A673 (cell line): ENCODE measurements at regions not wholly inside any gene's neighbourhood (a gene's known extent, or its start where the extent isn't known, plus 50 kb on each side); places are given as distances from the start of the nearest gene placed in this dataset.

Experiments used
- BruUV-seq: library from RNA; stranded (reverse); fragments of 400-500 nt; replicated peaks from 2 replicates; lab custom pipeline; 2021; lab: Mats Ljungman, UMichigan
- CTCF ChIA-PET: fragments of 300-600 bp; sonication (Branson Sonifier 250); formaldehyde crosslinking; loops from one replicate; lab custom pipeline; 2022; ENCODE audit warnings: antibody characterized with exemption; lab: Charles Lee
- POLR2A ChIA-PET: fragments of 300-600 bp; sonication (Branson Sonifier 250); formaldehyde crosslinking; loops from one replicate; lab custom pipeline; 2022; ENCODE audit warnings: antibody characterized with exemption; ENCODE audit not compliant: low non-redundant PET; lab: Charles Lee
- DNase-seq: peaks from one replicate; pipeline ENCODE4 v3.0.0-alpha.2; 2015; ENCODE audit warnings: low spot score
- H3K27ac ChIP-seq: fragments of 200-600 bp; sonication (generic); 2 replicates; pipeline ENCODE4 v1.5.1; 2016; ENCODE audit warnings: mixed run types, low read depth, mild to moderate bottlenecking, mixed read lengths, antibody characterized with exemption, low read length; ENCODE audit not compliant: poor library complexity, severe bottlenecking
- H3K27me3 ChIP-seq: fragments of 200-600 bp; sonication (generic); replicated peaks from 2 replicates; pipeline ENCODE4 v1.6.1; 2017; ENCODE audit warnings: mixed run types, low read depth, mild to moderate bottlenecking, mixed read lengths, antibody characterized with exemption, low read length; ENCODE audit not compliant: insufficient read depth, poor library complexity
- H3K36me3 ChIP-seq: fragments of 200-600 bp; sonication (generic); 2 replicates; pipeline ENCODE4 v1.6.1; 2016; ENCODE audit warnings: mixed run types, mild to moderate bottlenecking, mixed read lengths, antibody characterized with exemption, low read length; ENCODE audit not compliant: insufficient read depth, poor library complexity, severe bottlenecking
- H3K4me1 ChIP-seq: fragments of 200-600 bp; sonication (generic); 2 replicates; pipeline ENCODE4 v1.6.1; 2017; ENCODE audit warnings: mixed run types, mild to moderate bottlenecking, mixed read lengths, antibody characterized with exemption, low read length; ENCODE audit not compliant: insufficient read depth, poor library complexity, severe bottlenecking
- H3K4me3 ChIP-seq: fragments of 200-600 bp; sonication (generic); 2 replicates; pipeline ENCODE4 v1.5.1; 2016; ENCODE audit warnings: low read depth, mixed run types, mild to moderate bottlenecking, mixed read lengths, low read length; ENCODE audit not compliant: poor library complexity, severe bottlenecking
- H3K9me3 ChIP-seq: fragments of 200-600 bp; sonication (generic); 2 replicates; pipeline ENCODE4 v1.6.1; 2016; ENCODE audit warnings: mixed run types, low read depth, mild to moderate bottlenecking, mixed read lengths, antibody characterized with exemption, low read length; ENCODE audit not compliant: poor library complexity, severe bottlenecking
- CTCF ChIP-seq: fragments of 300-800, 200-600 bp; sonication (generic); conservative IDR thresholded peaks from 2 replicates; pipeline ENCODE4 v1.5.1; 2017; ENCODE audit warnings: low read depth, mild to moderate bottlenecking, antibody characterized with exemption, low read length, moderate library complexity, mixed read lengths
- EZH2 ChIP-seq: fragments of 200-600 bp; sonication (generic); IDR thresholded peaks from 2 replicates; pipeline ENCODE4 v1.6.1; 2017; ENCODE audit warnings: borderline replicate concordance, low read depth, mild to moderate bottlenecking, mixed read lengths, antibody characterized with exemption, low read length; ENCODE audit not compliant: poor library complexity, severe bottlenecking
- intact Hi-C: fragments of 100-400 bp; cut with micrococcal nuclease; formaldehyde crosslinking; loops from one replicate; pipeline ENCODE4 v1.10.0; 2022; ENCODE audit not compliant: unreplicated experiment

GRCh38 chr6:104486035-104486434, 373.7 kb downstream of the HACE1 start:
- peak; percentile 13 for DNase-seq
- CTCF ChIA-PET = no interaction called here
- H3K4me1 ChIP-seq = peaks cover 16% of the 10 kb centered on the region
- TF ChIP-seq EZH2 (no peak), CTCF (no peak)
- intact Hi-C loops = loop anchor here (10.0 kb wide), 1 partner anchor 161 kb away; no protein-coding TSS in a partner anchor
- POLR2A ChIA-PET = no interaction called here
- H3K9me3 ChIP-seq = no peaks in the 10 kb centered on the region
- no peak overlapping the region for H3K4me3 ChIP-seq
- H3K36me3 ChIP-seq = no peaks in the 10 kb centered on the region
- H3K27me3 ChIP-seq = no peaks in the 10 kb centered on the region
- H3K27ac ChIP-seq = no peak overlapping the region
- BruUV-seq = no TSS peak

GRCh38 chr6:104484626-104485025, 375.1 kb downstream of the HACE1 start:
- intact Hi-C loops = loop anchor here (10.0 kb wide), 1 partner anchor 160 kb away; no protein-coding TSS in a partner anchor
- Histone ChIP-seq H3K36me3 (no peaks in the 10 kb centered on the region), H3K27me3 (no peaks in the 10 kb centered on the region), H3K4me1 (peaks cover 16% of the 10 kb centered on the region), H3K4me3 (no peak overlapping the region), H3K27ac (no peak overlapping the region), H3K9me3 (no peaks in the 10 kb centered on the region)
- BruUV-seq = no TSS peak
- no peak for TF ChIP-seq CTCF
- no peak for TF ChIP-seq EZH2
- no peak for DNase-seq
- POLR2A ChIA-PET = no interaction called here
- CTCF ChIA-PET = no interaction called here

GRCh38 chr6:104484191-104484590, 375.5 kb downstream of the HACE1 start:
- H3K4me1 ChIP-seq = peaks cover 16% of the 10 kb centered on the region
- POLR2A ChIA-PET = no interaction called here
- intact Hi-C loops = loop anchor here (10.0 kb wide), 1 partner anchor 159 kb away; no protein-coding TSS in a partner anchor
- no peaks in the 10 kb centered on the region for H3K9me3 ChIP-seq
- H3K36me3 ChIP-seq = no peaks in the 10 kb centered on the region
- CTCF ChIA-PET = no interaction called here
- TF ChIP-seq CTCF = no peak
- no peak for TF ChIP-seq EZH2
- no peaks in the 10 kb centered on the region for H3K27me3 ChIP-seq
- DNase-seq = no peak
- no peak overlapping the region for H3K27ac ChIP-seq
- BruUV-seq = no TSS peak
- H3K4me3 ChIP-seq = no peak overlapping the region
